Thoracic aorta (tissue), 2 donors: ENCODE measurements at regions not wholly inside any gene's neighbourhood (a gene's known extent, or its start where the extent isn't known, plus 50 kb on each side); places are given as distances from the start of the nearest gene placed in this dataset.
"Not testable (repeated sequence)": the region's sequence is repeated elsewhere in the genome, so short reads cannot be mapped to it uniquely, and the experiment has no call there.

Experiments used
- ATAC-seq: fragments of 150-250 bp; one replicate; pipeline ENCODE4 v1.8.0; 2017; ENCODE audit warnings: low read depth; ENCODE audit not compliant: insufficient number of reproducible peaks, low FRiP score
- DNase-seq: peaks from one replicate; pipeline ENCODE4 v3.0.0-alpha.2; 2020; ENCODE audit warnings: low spot score
- H3K27ac ChIP-seq, 2 donors: fragments of 200-600 bp; sonication (generic); 1 replicate in 1 of 2; 2 replicates in 1 of 2; pipeline ENCODE4 v1.5.1; 2016; ENCODE audit warnings: mild to moderate bottlenecking in 2 of 2, moderate library complexity in 2 of 2
- H3K27me3 ChIP-seq: fragments of 200-600 bp; sonication (generic); replicated peaks from 2 replicates; pipeline ENCODE4 v1.6.0; 2016; ENCODE audit warnings: mild to moderate bottlenecking; ENCODE audit not compliant: insufficient read depth
- H3K36me3 ChIP-seq: fragments of 200-600 bp; sonication (generic); one replicate; pipeline ENCODE4 v1.5.1; 2016
- H3K4me1 ChIP-seq, 2 donors: fragments of 200-600 bp; sonication (generic); 1 replicate in 1 of 2; 2 replicates in 1 of 2; pipeline versions ENCODE4 v1.5.1 to v1.6.0; 2016; ENCODE audit warnings: low read depth in 2 of 2, mild to moderate bottlenecking in 1 of 2; ENCODE audit not compliant: control insufficient read depth in 1 of 2
- H3K4me3 ChIP-seq: fragments of 200-600 bp; sonication (generic); 2 replicates; pipeline ENCODE4 v1.5.1; 2016; ENCODE audit warnings: mild to moderate bottlenecking
- H3K9me3 ChIP-seq: fragments of 200-600 bp; sonication (generic); 2 replicates; pipeline ENCODE4 v1.5.1; 2016
- TF ChIP-seq, protein P1 (sequence below): fragments of 200-600 bp; sonication (generic); IDR thresholded peaks from one replicate; pipeline ENCODE4 v1.5.1; 2019; ENCODE audit warnings: antibody characterized with exemption

DNA sequence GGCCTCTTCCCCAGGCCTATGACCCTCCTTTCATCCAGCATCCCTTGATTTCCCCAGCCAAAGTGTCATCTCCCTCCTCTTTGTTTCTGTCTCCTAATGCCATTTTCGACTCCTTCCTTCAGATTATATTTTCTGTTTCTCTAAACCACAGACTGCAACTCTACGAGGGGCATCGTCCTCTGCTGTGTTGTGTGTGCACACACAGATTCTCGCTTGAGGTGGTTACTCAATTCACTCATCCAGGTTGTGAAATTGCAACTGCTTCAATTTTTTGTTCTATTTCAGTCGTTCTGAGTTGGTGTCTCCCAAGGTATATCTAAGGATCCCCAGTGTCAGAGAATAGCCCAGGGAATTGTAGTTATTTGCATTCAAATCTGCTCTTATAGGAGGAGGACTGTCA is 113.5 kb upstream of the NDUFV2 start:
- H3K4me3 ChIP-seq = no peak overlapping the region
- no peaks in the 10 kb centered on the region for H3K9me3 ChIP-seq
- H3K27ac ChIP-seq = no peak overlapping the region
- H3K36me3 ChIP-seq = no peaks in the 10 kb centered on the region
- TF ChIP-seq, protein P1, sequence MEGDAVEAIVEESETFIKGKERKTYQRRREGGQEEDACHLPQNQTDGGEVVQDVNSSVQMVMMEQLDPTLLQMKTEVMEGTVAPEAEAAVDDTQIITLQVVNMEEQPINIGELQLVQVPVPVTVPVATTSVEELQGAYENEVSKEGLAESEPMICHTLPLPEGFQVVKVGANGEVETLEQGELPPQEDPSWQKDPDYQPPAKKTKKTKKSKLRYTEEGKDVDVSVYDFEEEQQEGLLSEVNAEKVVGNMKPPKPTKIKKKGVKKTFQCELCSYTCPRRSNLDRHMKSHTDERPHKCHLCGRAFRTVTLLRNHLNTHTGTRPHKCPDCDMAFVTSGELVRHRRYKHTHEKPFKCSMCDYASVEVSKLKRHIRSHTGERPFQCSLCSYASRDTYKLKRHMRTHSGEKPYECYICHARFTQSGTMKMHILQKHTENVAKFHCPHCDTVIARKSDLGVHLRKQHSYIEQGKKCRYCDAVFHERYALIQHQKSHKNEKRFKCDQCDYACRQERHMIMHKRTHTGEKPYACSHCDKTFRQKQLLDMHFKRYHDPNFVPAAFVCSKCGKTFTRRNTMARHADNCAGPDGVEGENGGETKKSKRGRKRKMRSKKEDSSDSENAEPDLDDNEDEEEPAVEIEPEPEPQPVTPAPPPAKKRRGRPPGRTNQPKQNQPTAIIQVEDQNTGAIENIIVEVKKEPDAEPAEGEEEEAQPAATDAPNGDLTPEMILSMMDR = no peak
- no peaks in the 10 kb centered on the region for H3K27me3 ChIP-seq
- peaks cover 8 to 18% of the 10 kb centered on the region in 2 donors for H3K4me1 ChIP-seq
- ATAC-seq (no peak), DNase-seq (no peak)

DNA sequence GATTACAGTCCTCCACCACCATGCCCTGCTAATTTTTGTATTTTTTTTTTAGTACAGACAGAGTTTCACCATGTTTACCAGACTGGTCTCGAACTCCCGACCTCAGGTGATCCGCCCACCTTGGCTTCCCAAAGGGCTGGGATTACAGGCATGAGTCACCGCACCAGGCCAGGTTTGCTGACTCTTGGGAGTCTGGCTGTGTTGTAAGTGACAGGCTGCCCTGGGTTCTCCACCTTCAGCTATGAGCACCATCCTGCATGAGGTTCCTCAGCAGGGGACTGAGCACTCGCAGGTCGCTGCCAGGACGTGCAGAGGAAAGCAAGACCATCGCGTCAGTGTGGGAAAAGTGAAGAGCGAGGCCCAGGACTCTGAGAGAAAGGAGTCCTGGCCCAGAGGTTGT is 112.6 kb upstream of the NDUFV2 start:
- ATAC-seq = no peak
- H3K27me3 ChIP-seq = no peaks in the 10 kb centered on the region
- no peak overlapping the region for H3K27ac ChIP-seq
- H3K9me3 ChIP-seq = no peaks in the 10 kb centered on the region
- no peaks in the 10 kb centered on the region for H3K36me3 ChIP-seq
- DNase-seq = no peak
- peaks cover 8 to 18% of the 10 kb centered on the region in 2 donors for H3K4me1 ChIP-seq
- H3K4me3 ChIP-seq = no peak overlapping the region
- TF ChIP-seq, protein P1 = no peak

DNA sequence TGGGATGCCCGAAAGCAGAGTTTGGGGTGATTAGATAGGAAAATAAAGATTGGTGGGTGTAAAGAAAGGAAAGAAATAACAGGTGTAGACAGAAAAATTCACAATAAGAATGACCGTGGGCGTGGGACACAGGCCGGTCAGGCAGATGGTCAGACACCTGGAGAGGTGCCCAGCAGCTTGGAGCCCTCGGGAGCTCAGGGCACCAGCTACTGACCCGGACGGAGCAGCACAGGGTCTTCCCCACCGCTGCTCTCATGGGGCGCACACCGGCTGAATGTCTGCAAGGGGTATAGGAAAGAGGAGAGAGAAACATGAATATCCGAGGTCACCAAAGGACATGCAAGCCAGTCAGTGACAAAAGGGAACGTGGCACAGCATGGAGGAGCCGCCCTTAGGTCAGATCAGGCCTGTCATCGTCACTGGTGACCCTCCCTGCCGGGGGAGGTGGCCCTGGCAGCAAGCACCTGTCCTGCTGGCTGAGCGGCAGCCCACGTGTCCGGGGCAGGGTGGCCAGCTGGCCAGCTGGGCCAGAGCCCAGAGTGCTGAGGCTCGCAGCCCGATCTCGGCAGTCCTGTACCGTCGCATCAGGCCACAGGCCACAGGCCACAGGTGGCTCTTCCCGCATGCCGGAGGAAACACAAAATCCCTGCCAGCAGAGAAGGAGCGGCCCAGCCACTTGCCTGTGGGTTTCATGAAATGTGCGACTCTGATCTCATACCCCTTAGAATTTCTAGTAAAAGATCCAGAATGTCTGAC is 112.0 kb upstream of the NDUFV2 start:
- ATAC-seq = no peak

DNA sequence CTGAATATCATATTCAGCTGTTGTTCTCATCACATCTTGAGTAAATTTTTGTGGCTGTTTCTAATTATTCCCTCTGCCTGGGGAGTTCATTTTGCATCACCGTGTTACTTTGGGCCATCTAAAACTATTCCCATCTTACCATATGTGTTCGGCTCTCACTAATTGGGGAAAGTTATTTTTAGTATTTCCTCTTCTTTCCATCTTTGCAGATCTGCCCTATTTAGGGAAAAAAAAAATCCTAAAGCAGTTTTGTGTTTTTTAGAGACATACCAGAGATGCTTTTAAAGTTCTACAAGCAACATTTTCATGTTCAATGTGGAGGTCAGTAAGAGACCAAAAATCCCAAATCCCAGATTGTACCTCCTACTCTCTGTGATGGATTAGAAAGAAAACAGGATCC is 111.3 kb upstream of the NDUFV2 start:
- Histone ChIP-seq H3K9me3 (no peaks in the 10 kb centered on the region), H3K4me3 (no peak overlapping the region), H3K4me1 (peaks cover 8 to 18% of the 10 kb centered on the region in 2 donors), H3K27ac (peak overlapping the region in 1 of 2 donors; percentile 54), H3K27me3 (no peaks in the 10 kb centered on the region), H3K36me3 (no peaks in the 10 kb centered on the region)
- TF ChIP-seq, protein P1 = no peak
- ATAC-seq = no peak
- DNase-seq = no peak

More for the DNA sequence above, 112.0 kb upstream of the NDUFV2 start:
- Histone ChIP-seq H3K9me3 (no peaks in the 10 kb centered on the region), H3K27me3 (no peaks in the 10 kb centered on the region), H3K27ac (peak overlapping the region in 1 of 2 donors; percentile 54), H3K4me3 (no peak overlapping the region), H3K36me3 (no peaks in the 10 kb centered on the region), H3K4me1 (peaks cover 8 to 18% of the 10 kb centered on the region in 2 donors)
- DNase-seq = no peak
- TF ChIP-seq, protein P1 = no peak

DNA sequence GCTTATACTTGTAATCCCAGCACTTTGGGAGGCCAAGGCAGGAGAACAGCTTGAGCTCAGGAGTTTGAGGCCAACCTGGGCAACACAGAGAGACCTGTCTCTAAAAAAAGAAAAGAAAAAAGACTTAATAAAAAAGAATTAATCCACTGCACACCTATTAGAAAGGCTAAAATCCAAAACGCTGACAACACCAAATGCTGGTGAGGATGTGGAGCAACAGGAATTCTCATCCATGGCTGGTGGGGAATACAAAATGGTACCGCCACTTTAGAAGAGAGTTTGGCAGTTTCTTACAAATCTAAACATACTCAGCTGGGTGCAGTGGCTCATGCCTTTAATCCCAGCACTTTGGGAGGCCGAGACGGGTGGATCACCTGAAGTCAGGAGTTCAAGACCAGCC is 110.0 kb upstream of the NDUFV2 start:
- H3K36me3 ChIP-seq, DNase-seq, ATAC-seq: not testable (repeated sequence)

DNA sequence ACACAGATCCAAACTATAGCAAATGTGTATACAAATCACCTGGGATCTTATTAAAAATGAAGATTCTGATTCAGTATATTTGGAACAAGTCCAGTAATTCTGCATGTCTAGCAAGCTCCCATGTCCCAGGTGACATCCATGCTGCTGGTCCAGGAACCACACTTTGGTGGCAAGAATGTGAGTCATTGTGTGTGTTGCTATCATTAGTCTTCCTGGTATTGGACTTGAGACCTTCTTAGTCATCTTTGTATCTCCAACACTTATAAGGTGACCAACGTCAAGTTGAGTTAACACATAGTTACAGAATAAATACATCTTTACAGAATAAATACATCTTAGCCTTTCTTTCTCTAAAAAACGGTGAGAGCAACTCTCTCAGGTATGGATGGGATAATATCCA is 107.9 kb upstream of the NDUFV2 start:
- Histone ChIP-seq H3K4me1 (peaks cover 0 to 19% of the 10 kb centered on the region in 2 donors), H3K36me3 (no peaks in the 10 kb centered on the region), H3K27me3 (no peaks in the 10 kb centered on the region), H3K4me3 (no peak overlapping the region), H3K27ac (no peak overlapping the region), H3K9me3 (no peaks in the 10 kb centered on the region)
- TF ChIP-seq, protein P1 = no peak
- ATAC-seq (no peak), DNase-seq (no peak)

More for the DNA sequence above, 110.0 kb upstream of the NDUFV2 start:
- H3K27ac ChIP-seq, H3K27me3 ChIP-seq, H3K4me3 ChIP-seq, H3K9me3 ChIP-seq: not testable (repeated sequence)
- H3K4me1 ChIP-seq = peaks cover 7 to 17% of the 10 kb centered on the region in 2 donors
